Gastrocnemius medialis (tissue), 4 donors: ENCODE measurements at regions not wholly inside any gene's neighbourhood (a gene's known extent, or its start where the extent isn't known, plus 50 kb on each side); places are given as distances from the start of the nearest gene placed in this dataset.

Experiments
- CTCF ChIP-seq, 5 experiments: fragments of 450-650 bp in 3 of 5; fragments of 200-600 bp in 2 of 5; sonication (generic) in 2 of 5; IDR thresholded peaks in 4 of 5; conservative IDR thresholded peaks in 1 of 5; 1 replicate in 4 of 5; 2 replicates in 1 of 5; pipeline ENCODE4 v1.5.1; 2016 to 2019; ENCODE audit warnings: antibody characterized with exemption in 5 of 5, mild to moderate bottlenecking in 3 of 5, moderate library complexity in 3 of 5
- POLR2A ChIP-seq, 2 donors: fragments of 450-650 bp; IDR thresholded peaks; one replicate each; pipeline ENCODE4 v1.6.1; 2017; ENCODE audit warnings: antibody characterized with exemption in 2 of 2, mild to moderate bottlenecking in 2 of 2, moderate library complexity in 2 of 2

GRCh38 chr1:110265186-110265585, 55.1 kb downstream of the KCNC4 start:
- TF ChIP-seq CTCF (IDR thresholded peaks at IDR 0.05 in 4 of 5, conservative IDR thresholded peaks at IDR 0.05 in 1 of 5) (no peak), POLR2A (IDR thresholded peaks at IDR 0.05) (no peak)
